Panc1 (cell line): ENCODE measurements at regions not wholly inside any gene's neighbourhood (a gene's known extent, or its start where the extent isn't known, plus 50 kb on each side); places are given as distances from the start of the nearest gene placed in this dataset.

Experiments
- ATAC-seq: fragments of 200-7000 bp; cut with Tn5 transposase; 2 replicates; pipeline ENCODE4 v1.9.1; 2020; ENCODE audit warnings: mild to moderate bottlenecking, moderate library complexity
- BruUV-seq: library from RNA; stranded (reverse); fragments of 400-500 nt; replicated peaks from 2 replicates; lab custom pipeline; 2021; lab: Mats Ljungman, UMichigan
- CTCF ChIA-PET: fragments of 300-600 bp; sonication (Branson Sonifier 250); formaldehyde crosslinking; loops from one replicate; lab custom pipeline; 2022; ENCODE audit warnings: antibody characterized with exemption; lab: Charles Lee
- POLR2A ChIA-PET: fragments of 300-600 bp; sonication (Branson Sonifier 250); formaldehyde crosslinking; loops from one replicate; lab custom pipeline; 2022; ENCODE audit warnings: antibody characterized with exemption; lab: Charles Lee
- DNase-seq: peaks from one replicate; pipeline ENCODE4 v3.0.0-alpha.2; 2010; ENCODE audit warnings: low read depth, low spot score
- H3K27ac ChIP-seq: 2 replicates; pipeline ENCODE4 v1.5.1; 2011; ENCODE audit warnings: mild to moderate bottlenecking, low read length, inconsistent platforms
- H3K27me3 ChIP-seq: fragments of 200-500 bp; sonication (Bioruptor generic); 2 replicates; pipeline ENCODE4 v1.6.0; 2014; ENCODE audit warnings: low read length, inconsistent platforms; ENCODE audit not compliant: control insufficient read depth, insufficient read depth
- H3K36me3 ChIP-seq: fragments of 200-500 bp; sonication (Bioruptor generic); 2 replicates; pipeline ENCODE4 v1.5.1; 2014; ENCODE audit warnings: inconsistent platforms, mild to moderate bottlenecking, low read length, moderate library complexity; ENCODE audit not compliant: control insufficient read depth, insufficient read depth
- H3K4me1 ChIP-seq: 2 replicates; pipeline ENCODE4 v1.5.1; 2011; ENCODE audit warnings: inconsistent platforms, mild to moderate bottlenecking, low read length, moderate library complexity; ENCODE audit not compliant: control insufficient read depth, insufficient read depth
- H3K4me3 ChIP-seq, 2 experiments: 2 replicates each; pipeline ENCODE4 v1.5.1; 2011 to 2012; ENCODE audit warnings: low read depth in 2 of 2, low read length in 2 of 2, mild to moderate bottlenecking in 2 of 2, inconsistent platforms in 1 of 2, moderate library complexity in 1 of 2
- H3K9me3 ChIP-seq: fragments of 200-500 bp; sonication (Bioruptor generic); 2 replicates; pipeline ENCODE4 v1.5.1; 2014; ENCODE audit warnings: low read depth, mild to moderate bottlenecking, inconsistent platforms, low read length, moderate library complexity; ENCODE audit not compliant: control insufficient read depth, insufficient read depth
- POLR2AphosphoS5 ChIP-seq: IDR thresholded peaks from 2 replicates; pipeline ENCODE4 v1.6.1; 2012; ENCODE audit warnings: mild to moderate bottlenecking, low read depth, low read length, moderate library complexity
- REST ChIP-seq, 2 experiments: IDR thresholded peaks; 2 replicates each; pipeline ENCODE4 v1.6.1; 2011 to 2012; ENCODE audit warnings: low read depth in 2 of 2, control low read depth in 1 of 2, low read length in 1 of 2, mild to moderate bottlenecking in 1 of 2, moderate library complexity in 1 of 2; ENCODE audit not compliant: insufficient read depth in 1 of 2
- SIN3A ChIP-seq: IDR thresholded peaks from 2 replicates; pipeline ENCODE4 v1.6.1; 2012; ENCODE audit warnings: low read depth, mild to moderate bottlenecking, low read length, moderate library complexity, borderline replicate concordance; ENCODE audit not compliant: insufficient read depth
- TCF7L2 ChIP-seq: IDR thresholded peaks from 2 replicates; pipeline ENCODE4 v1.6.1; 2011; ENCODE audit warnings: mild to moderate bottlenecking, low read depth, low read length, inconsistent platforms
- in situ Hi-C: cut with HindIII; loops from 2 replicates; pipeline ENCODE4 v1.10.0; 2016; ENCODE audit warnings: low sequenced_read_pairs, low pct_unique_long_range_greater_than_20kb
- intact Hi-C: fragments of 100-400 bp; cut with micrococcal nuclease; formaldehyde crosslinking; loops from one replicate; pipeline ENCODE4 v1.10.0; 2022; ENCODE audit not compliant: unreplicated experiment
- TF ChIP-seq, protein P1 (sequence below): fragments of 450-650 bp; IDR thresholded peaks from 2 replicates; pipeline ENCODE4 v1.5.1; 2017; ENCODE audit warnings: mild to moderate bottlenecking

DNA sequence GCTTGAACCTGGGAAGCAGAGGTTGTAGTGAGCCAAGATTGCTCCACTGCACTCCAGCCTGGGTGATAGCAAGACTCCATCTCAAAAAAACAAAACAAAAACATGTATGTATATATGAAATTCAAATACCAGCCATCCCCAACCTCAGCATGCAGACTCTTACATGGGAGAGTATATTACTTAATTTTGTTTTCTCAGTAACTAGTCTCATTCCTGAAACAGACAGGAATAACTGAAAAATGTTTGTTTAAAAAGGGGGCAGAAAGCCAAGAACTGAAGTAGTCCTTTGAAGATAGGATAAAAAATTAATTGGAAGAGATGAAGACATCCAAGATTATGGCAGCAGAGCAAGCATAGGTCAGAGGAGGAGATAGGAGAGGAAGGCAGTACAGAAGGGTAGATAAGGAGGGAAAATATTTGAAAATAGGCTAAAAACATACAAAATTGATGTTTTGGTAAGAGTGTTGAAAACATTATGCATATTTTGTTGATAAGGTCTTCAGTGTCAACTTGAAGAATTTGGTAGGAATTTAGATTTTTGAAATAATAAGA, 309.9 kb downstream of the MAT2B start:
- ChIA-PET POLR2A (no interaction called here), CTCF (no interaction called here)
- in situ Hi-C loops = no loop called here
- no peak overlapping the region for H3K4me3 ChIP-seq
- intact Hi-C loops = no loop called here
- H3K27ac ChIP-seq = no peak overlapping the region
- H3K27me3 ChIP-seq = no peaks in the 10 kb centered on the region
- no peaks in the 10 kb centered on the region for H3K36me3 ChIP-seq
- BruUV-seq = no TSS peak
- DNase-seq = no peak
- H3K9me3 ChIP-seq = no peaks in the 10 kb centered on the region
- no peaks in the 10 kb centered on the region for H3K4me1 ChIP-seq
- TF ChIP-seq POLR2AphosphoS5 (no peak), SIN3A (no peak), TCF7L2 (no peak), REST (IDR thresholded peaks at IDR 0.05; ENCODE audit: insufficient read depth in 1 of 2, low read depth in 2 of 2, low read length in 1 of 2) (no peak)
- TF ChIP-seq, protein P1, sequence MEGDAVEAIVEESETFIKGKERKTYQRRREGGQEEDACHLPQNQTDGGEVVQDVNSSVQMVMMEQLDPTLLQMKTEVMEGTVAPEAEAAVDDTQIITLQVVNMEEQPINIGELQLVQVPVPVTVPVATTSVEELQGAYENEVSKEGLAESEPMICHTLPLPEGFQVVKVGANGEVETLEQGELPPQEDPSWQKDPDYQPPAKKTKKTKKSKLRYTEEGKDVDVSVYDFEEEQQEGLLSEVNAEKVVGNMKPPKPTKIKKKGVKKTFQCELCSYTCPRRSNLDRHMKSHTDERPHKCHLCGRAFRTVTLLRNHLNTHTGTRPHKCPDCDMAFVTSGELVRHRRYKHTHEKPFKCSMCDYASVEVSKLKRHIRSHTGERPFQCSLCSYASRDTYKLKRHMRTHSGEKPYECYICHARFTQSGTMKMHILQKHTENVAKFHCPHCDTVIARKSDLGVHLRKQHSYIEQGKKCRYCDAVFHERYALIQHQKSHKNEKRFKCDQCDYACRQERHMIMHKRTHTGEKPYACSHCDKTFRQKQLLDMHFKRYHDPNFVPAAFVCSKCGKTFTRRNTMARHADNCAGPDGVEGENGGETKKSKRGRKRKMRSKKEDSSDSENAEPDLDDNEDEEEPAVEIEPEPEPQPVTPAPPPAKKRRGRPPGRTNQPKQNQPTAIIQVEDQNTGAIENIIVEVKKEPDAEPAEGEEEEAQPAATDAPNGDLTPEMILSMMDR = no peak
- ATAC-seq = no peak

DNA sequence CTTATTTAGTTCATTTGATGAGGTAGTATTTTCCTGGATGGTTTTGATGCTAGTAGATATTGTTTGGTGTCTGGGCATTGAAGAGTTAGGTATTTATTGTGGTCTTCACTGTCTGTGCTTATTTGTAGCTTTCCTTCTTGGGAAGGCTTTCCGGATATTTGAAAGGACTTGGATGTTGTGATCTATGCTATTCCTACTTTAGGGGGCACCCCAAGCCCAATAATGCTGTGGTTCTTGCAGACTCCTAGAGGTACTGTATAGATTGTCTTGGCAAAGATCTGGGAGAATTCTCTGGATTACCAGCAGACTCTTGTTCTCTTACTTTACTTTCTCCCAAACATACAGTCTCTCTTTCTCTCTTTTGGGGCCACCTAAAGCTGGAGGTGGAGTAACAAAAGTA, 315.7 kb downstream of the MAT2B start:
- in situ Hi-C loops (no loop called here), intact Hi-C loops (no loop called here)
- POLR2A ChIA-PET = no interaction called here

More for the DNA sequence above, 315.7 kb downstream of the MAT2B start:
- Histone ChIP-seq H3K4me3 (no peak overlapping the region), H3K4me1 (no peaks in the 10 kb centered on the region), H3K36me3 (no peaks in the 10 kb centered on the region), H3K9me3 (no peaks in the 10 kb centered on the region), H3K27me3 (no peaks in the 10 kb centered on the region), H3K27ac (no peak overlapping the region)
- CTCF ChIA-PET = no interaction called here
- no peak for TF ChIP-seq REST (IDR thresholded peaks at IDR 0.05; ENCODE audit: insufficient read depth in 1 of 2, low read depth in 2 of 2, low read length in 1 of 2)
- TF ChIP-seq TCF7L2 = no peak
- TF ChIP-seq POLR2AphosphoS5 = no peak
- TF ChIP-seq, protein P1 = no peak
- no peak for TF ChIP-seq SIN3A
- BruUV-seq = no TSS peak
- DNase-seq (no peak), ATAC-seq (no peak)
